Activated T-cell treated with anti-CD3 and anti-CD28 coated beads for 4 hours (primary cell): ENCODE measurements at regions not wholly inside any gene's neighbourhood (a gene's known extent, or its start where the extent isn't known, plus 50 kb on each side); places are given as distances from the start of the nearest gene placed in this dataset.
"Not testable (repeated sequence)": the region's sequence is repeated elsewhere in the genome, so short reads cannot be mapped to it uniquely, and the experiment has no call there.

Experiments used
- DNase-seq: peaks from one replicate; pipeline ENCODE4 v3.0.0-alpha.2; 2020

GRCh38 chr6:19569563-19569962, 267.6 kb upstream of the ID4 start:
- no peak for DNase-seq

GRCh38 chr6:19571176-19571575, 266.0 kb upstream of the ID4 start:
- no peak for DNase-seq

GRCh38 chr6:19578481-19578880, 258.7 kb upstream of the ID4 start:
- DNase-seq = no peak

GRCh38 chr6:19584207-19584606, 253.0 kb upstream of the ID4 start:
- DNase-seq = not testable (repeated sequence)

- DNase-seq = no peak
Measured at GRCh38 chr6:19587238-19587942, 249.8 kb upstream of the ID4 start.

GRCh38 chr6:19590501-19591131, 246.6 kb upstream of the ID4 start:
- no peak for DNase-seq

- DNase-seq = no peak
Measured at GRCh38 chr6:19597809-19598320, 239.3 kb upstream of the ID4 start.

GRCh38 chr6:19599796-19600464, 237.2 kb upstream of the ID4 start:
- DNase-seq = no peak

GRCh38 chr6:19602434-19603013, 234.6 kb upstream of the ID4 start:
- no peak for DNase-seq

GRCh38 chr6:19603721-19604120, 233.4 kb upstream of the ID4 start:
- DNase-seq = no peak

GRCh38 chr6:19605624-19606023, 231.5 kb upstream of the ID4 start:
- no peak for DNase-seq

- no peak for DNase-seq
Measured at GRCh38 chr6:19608546-19608945, 228.6 kb upstream of the ID4 start.

GRCh38 chr6:19609972-19610641, 227.1 kb upstream of the ID4 start:
- no peak for DNase-seq

- DNase-seq = not testable (repeated sequence)
Measured at GRCh38 chr6:19612672-19613466, 224.3 kb upstream of the ID4 start.

- DNase-seq = no peak
Measured at GRCh38 chr6:19613678-19614077, 223.5 kb upstream of the ID4 start.

- no peak for DNase-seq
Measured at GRCh38 chr6:19616022-19616421, 221.1 kb upstream of the ID4 start.

GRCh38 chr6:19632230-19632629, 204.9 kb upstream of the ID4 start:
- no peak for DNase-seq

- DNase-seq = no peak
Measured at GRCh38 chr6:19632786-19633185, 204.4 kb upstream of the ID4 start.

- no peak for DNase-seq
Measured at GRCh38 chr6:19635728-19636127, 201.4 kb upstream of the ID4 start.

- DNase-seq = no peak
Measured at GRCh38 chr6:19637010-19637409, 200.2 kb upstream of the ID4 start.

- DNase-seq = no peak
Measured at GRCh38 chr6:19638931-19639330, 198.2 kb upstream of the ID4 start.

GRCh38 chr6:19643287-19643686, 193.9 kb upstream of the ID4 start:
- no peak for DNase-seq
